Breast epithelium (tissue), 3 donors: ENCODE measurements at regions not wholly inside any gene's neighbourhood (a gene's known extent, or its start where the extent isn't known, plus 50 kb on each side); places are given as distances from the start of the nearest gene placed in this dataset.

Experiments
- CTCF ChIP-seq, 3 donors: fragments of 450-650 bp; IDR thresholded peaks; one replicate each; pipeline ENCODE4 v1.5.1; 2016 to 2017; ENCODE audit warnings: antibody characterized with exemption in 3 of 3, mild to moderate bottlenecking in 3 of 3, moderate library complexity in 3 of 3
- POLR2A ChIP-seq: fragments of 450-650 bp; IDR thresholded peaks from one replicate; pipeline ENCODE4 v1.6.1; 2016; ENCODE audit warnings: antibody characterized with exemption, mild to moderate bottlenecking, moderate library complexity
- POLR2AphosphoS5 ChIP-seq, 3 donors: sonication (generic); formaldehyde crosslinking; IDR thresholded peaks; one replicate each; pipeline ENCODE4 v1.6.1; 2017; ENCODE audit warnings: antibody characterized with exemption in 3 of 3

GRCh38 chr20:7031222-7031621 lies 263.7 kb downstream of the BMP2 start:
- no peak for TF ChIP-seq CTCF (IDR thresholded peaks at IDR 0.05)
- no peak for TF ChIP-seq POLR2AphosphoS5 (IDR thresholded peaks at IDR 0.05)
- no peak for TF ChIP-seq POLR2A
